Inflammatory macrophage treated with lipopolysaccharide for 4 hours (primary cell): ENCODE measurements at regions not wholly inside any gene's neighbourhood (a gene's known extent, or its start where the extent isn't known, plus 50 kb on each side); places are given as distances from the start of the nearest gene placed in this dataset.

Experiments used
- DNase-seq: peaks from one replicate; pipeline ENCODE4 v3.0.0-alpha.2; 2020

- DNase-seq = no peak
These were observed 127.4 kb upstream of the FAM83B start for GRCh38 chr6:54719131-54719530.

DNA sequence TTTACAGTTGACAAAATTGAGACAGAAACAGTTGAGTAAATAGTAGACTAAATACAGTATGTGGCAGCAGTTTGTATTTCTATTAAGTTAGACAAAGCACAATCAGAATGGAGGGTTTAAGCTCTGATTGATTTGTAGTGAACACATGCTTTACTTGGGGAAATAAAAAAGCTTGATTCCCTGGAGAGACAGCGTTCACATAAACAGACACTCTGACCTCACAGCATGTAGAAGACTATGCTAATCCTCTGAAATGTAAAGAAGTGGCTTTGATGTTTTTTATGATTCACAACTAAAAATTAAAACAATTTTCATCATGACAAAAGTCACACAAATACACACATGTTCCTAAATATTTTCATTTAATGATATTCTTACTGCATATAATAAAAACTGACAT is 126.9 kb upstream of the FAM83B start:
- DNase-seq = no peak

DNA sequence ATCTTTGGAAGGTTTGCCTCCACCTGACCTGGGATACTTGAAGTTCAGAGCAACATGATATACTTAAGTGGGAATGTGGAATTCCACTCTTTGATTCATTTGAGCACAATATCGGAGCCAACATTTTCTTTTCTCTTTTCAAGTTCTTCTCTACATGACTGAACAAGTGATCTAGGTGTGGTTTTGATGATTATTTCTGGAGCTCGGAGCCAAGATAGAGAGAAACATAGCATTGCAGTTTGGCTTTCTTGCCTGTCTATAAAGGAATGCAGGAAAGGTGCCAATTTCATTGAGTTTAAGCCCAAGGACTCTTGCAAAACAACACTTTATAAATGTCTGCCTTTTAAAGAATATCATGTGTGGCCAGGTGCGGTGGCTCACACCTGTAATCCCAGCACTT is 124.2 kb upstream of the FAM83B start:
- DNase-seq = no peak

DNA sequence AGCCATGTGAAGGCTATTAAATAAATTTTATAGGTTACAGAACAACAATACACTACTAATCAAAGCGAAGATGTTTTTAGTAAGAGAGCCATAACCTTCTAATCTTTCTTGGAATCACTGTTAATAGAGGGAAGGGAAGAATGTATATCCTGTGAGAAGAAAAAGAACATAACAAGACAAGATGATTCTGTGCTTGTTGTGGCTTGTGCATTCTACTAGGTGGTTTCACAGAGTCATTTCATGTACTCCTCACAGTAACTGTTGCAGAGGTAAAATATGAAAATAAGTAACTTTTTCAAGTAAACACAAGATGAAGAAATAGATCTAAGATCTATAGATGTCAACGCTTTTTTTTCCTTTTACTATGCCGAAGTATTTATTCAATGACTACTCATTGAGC is 116.9 kb upstream of the FAM83B start:
- DNase-seq = no peak

DNA sequence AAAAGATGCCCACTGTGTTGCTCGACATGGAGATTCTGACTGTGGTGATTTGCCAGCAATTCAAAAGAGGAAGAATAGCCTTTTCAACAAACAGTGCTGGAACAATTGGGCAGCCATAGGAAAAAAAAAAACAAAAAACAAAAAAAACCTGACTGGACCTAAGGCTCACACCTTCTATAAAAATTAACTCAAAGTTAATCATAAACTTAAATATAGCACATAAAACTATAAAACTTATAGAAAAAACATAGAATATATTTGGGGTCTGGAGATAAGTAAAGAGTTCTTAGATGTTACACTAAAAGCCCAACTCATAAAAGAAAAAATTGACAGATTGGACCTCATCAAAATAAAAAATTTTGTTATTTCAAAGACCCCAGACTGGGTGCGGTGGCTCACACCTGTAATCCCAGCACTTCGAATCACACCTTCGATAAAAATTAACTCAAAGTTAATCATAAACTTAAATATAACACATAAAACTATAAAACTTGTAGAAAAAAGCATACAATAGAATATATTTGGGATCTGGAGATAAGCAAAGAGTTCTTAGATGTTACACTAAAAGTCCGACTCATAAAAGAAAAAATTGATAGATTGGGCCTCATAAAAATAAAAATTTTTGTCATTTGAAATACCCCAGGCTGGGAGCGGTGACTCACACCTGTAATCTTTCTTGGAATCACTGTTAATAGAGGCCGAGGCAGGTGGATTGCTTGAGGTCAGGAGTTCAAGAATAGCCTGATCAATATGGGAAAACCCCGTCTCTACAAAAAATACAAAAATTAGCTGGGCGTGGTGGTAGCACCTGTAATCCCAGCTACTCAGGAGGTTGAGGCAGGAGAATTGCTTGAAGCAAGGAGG is 115.6 kb upstream of the FAM83B start:
- DNase-seq = no peak

DNA sequence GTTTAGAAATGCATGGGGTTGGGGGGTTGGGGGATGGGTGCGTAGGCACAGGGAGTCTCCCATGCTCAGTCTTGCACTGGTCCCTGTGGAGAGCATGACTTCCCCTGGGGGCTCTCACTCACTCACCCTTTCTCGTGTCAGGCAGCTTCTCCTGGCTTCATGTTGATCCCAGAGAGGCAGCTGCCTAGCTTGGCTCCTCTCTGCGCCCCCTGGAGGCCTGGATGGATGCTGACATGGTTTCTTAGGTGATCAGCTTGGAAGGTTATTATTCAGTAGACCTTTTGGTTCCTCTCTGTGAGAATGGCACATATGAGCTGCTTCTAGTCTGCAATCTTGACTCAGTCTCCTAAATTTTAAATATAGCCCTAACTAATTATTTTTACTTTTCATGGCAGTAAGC is 109.3 kb upstream of the FAM83B start:
- no peak for DNase-seq

DNA sequence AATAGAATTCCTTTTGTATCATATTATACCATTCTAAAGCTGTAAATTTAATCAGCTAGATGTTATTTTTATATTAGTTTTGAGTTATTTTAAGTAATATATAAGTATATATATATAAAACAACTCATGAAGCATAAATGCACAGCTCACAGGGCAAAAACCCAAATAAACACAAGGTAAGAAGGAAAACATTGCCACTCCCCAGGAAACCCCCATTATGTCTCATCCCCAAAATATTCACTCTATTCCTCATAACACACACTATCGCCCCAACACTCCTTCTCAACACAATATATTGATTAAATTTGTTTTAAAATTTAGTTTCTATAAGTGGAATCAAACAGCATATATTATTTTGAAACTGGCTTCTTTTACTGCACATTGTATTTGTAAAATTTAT is 98.6 kb upstream of the FAM83B start:
- DNase-seq = no peak

DNA sequence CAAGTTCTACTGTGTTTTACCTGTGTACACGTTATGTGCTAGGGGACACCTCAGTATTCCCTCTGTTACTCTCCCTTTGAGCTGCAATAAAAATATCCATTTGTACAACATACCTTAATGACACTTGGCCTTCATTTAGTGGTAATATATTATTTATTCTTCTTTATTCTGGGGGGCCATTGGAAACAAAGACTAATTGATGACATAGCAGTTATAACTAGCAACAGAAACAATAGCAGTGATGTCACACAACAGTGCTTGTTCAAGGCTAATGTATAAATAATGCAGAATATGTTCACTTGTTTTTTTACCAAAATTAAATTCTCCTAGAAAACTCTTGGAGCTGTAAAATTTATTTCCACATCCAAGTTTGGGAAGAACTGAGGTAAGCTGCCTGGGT is 92.2 kb upstream of the FAM83B start:
- no peak for DNase-seq

DNA sequence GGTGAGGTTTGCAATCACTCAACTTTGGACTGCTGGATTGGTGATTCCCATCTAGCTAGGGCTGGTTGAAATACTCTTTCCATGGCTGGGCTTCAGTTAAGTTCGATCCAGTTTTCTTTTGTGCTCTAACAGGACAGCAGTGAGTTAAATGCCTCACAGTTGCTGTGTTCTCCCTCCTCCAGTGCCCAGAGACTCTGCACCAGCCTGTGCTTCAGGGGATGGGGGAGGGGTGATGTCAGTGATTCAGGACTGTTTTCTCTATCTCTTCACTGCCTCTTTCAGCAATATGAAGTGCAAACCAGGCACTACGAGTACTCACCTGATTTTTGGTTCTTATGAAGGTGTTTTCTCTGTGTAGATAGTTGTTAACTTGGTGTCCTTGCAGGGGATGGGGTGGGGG is 88.2 kb upstream of the FAM83B start:
- no peak for DNase-seq

GRCh38 chr6:54768494-54768893 is 78.1 kb upstream of the FAM83B start:
- DNase-seq = no peak

DNA sequence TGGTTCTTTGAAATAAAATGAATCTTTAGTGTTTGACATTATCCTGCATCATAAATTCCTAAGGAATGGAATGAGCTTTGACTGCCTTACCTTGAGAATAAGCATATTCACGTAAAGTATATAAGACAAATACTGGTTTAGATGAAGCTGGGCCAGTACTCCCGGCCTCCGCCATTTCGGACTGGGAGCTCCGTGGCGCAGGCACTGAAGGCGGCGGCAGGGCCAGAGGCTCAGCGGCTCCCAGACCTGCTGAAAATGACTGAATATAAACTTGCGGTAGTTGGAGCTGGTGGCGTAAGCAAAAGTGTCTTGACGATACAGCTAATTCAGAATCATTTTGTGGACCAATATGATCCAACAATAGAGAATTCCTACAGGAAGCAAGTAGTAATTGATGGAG is 76.2 kb upstream of the FAM83B start:
- no peak for DNase-seq

DNA sequence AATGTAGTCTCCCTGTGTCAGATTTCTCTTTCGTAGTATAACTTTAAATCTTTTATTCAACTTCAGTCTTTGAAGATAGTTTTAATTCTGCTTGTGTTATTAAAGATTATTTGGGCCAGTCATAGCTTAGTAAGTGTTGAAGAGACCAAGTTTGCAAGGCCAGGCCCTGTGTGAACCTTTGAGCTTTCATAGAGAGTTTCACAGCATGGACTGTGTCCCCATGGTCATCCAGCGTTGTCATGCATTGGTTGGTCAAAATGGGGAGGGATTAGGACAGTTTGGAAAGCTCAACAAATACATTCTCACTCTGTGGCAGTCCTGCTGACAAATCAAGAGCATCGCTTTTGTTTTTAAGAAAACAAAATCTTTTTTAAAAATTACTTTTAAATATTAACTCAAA is 74.6 kb upstream of the FAM83B start:
- DNase-seq = no peak

- DNase-seq = no peak
These were observed 74.0 kb upstream of the FAM83B start for GRCh38 chr6:54772610-54773009.

DNA sequence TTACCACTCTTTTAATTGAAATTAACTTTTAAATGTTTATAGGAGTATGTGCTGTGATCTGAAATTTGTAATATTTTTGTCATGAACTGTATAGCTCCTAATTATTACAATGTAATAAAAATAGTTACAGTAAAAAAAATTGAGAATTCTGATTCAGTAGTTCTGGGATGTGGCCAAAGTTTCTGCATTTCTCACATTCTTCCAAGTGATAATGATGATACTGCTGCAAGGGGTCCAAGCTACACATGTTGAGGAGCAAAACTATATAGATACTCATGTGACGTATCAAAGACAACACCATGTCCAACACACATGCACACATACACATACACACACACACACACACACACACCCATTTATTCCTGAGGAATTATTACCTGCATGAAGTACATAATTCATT is 71.0 kb upstream of the FAM83B start:
- no peak for DNase-seq

DNA sequence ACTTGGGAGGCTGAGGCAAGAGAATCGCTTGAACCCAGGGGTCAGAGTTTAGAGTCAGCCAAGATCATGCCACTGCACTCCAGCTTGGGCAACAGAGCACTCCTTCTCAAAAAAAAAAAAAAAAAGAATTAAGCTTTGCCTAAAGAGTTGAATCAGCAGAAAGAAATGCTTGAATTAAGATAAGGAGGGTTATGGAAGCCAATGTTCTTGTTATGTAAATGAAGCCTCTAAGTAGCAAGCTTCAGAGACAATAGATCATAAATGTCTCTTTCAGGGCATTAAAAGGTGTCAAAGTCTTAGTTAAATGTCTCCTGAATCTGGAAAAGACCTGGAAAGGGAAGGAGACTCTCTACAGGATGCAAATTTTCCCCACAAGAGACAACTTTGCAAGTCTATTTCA is 69.7 kb upstream of the FAM83B start:
- no peak for DNase-seq

- no peak for DNase-seq
These were observed 67.8 kb upstream of the FAM83B start for GRCh38 chr6:54778731-54779130.

DNA sequence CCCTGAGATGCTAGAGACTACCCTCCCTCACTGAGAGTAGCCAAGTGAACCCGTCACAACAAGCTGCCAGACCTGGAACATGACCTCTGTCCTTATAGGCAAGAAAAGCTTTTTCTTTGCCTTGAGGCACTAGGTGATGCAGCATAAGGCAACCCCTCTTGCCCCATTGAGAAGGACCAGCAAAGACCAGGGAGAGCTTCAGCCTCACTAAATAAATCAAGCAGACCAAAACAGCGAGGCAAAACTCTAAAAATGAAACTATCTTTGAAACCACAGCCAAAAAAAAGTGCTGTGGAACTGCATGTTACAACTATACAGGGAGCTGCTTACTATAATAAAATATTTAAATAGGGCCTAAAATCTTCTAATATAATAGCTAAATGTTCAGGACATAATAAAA is 62.6 kb upstream of the FAM83B start:
- no peak for DNase-seq

DNA sequence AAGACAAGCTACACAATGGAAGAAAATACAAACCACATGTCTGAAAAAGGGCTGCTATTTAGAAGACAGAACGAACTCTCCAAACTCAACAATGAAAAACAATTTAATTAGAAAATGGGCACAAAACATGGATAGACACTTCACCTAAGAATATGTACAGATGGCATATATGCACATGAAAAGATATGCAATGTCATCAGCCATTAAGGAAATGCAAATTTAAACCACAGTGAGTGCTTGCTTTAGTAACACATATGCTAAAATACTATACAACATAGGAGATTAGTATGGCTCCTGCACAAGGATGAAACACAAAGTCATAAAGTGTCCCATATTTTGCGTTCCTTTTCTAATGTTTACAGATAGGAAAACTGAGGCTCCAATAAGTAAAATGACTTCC is 60.4 kb upstream of the FAM83B start:
- no peak for DNase-seq

DNA sequence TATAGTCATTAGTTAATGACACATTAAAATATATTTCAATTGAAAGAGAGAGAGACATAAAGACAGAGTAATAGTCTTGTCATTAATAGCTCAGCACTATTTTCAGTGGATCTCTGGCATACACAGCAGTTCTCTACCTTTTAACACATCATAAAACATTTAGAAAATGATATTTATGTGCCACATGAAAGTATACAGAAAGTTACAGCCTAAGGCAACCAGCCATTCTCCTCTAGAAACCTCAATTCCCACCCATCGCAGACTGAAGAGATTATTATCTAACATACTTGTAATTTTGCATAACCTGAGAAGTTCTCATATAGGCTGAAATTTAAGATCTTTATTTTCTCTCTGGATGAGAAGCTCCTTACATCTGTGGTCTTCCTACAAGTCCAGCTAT is 58.7 kb upstream of the FAM83B start:
- DNase-seq = no peak
